ENCODE measurements at regions not wholly inside any gene's neighbourhood (a gene's known extent, or its start where the extent isn't known, plus 50 kb on each side); places are given as distances from the start of the nearest gene placed in this dataset.

GRCh38 chr7:3165681-3166580, 122.3 kb upstream of the CARD11 start:
- H3K18ac ChIP-seq (ENCODE audit: low read length), result no peak overlapping the region
- peak overlapping the region; percentile 56 for H2AK5ac ChIP-seq (ENCODE audit: low read length)
- H3K9ac ChIP-seq (ENCODE audit: low read length), result no peak overlapping the region
- H4K91ac ChIP-seq (ENCODE audit: low read depth, low read length), result no peak overlapping the region
- H3K27ac ChIP-seq (ENCODE audit: low read depth, low read length), result no peak overlapping the region
- H3K23ac ChIP-seq (ENCODE audit: low read length), result no peak overlapping the region
- no peaks in the 10 kb centered on the region for H3K27me3 ChIP-seq (ENCODE audit: insufficient read depth, low read length)
- no peak overlapping the region for H2BK12ac ChIP-seq (ENCODE audit: low read length)
- no peak for DNase-seq
- no peak overlapping the region for H2BK120ac ChIP-seq (ENCODE audit: insufficient read depth, low read length, poor library complexity)
- no peak overlapping the region for H3K4ac ChIP-seq (ENCODE audit: low read depth, low read length)
- H2BK5ac ChIP-seq (ENCODE audit: low read depth, low read length, poor library complexity), result no peak overlapping the region
- peaks cover 4 to 7% of the 10 kb centered on the region in 2 experiments for H3K4me1 ChIP-seq (ENCODE audit: control insufficient read depth in 1 of 2, insufficient read depth in 2 of 2, low read length in 2 of 2)
- no peak overlapping the region for H3K14ac ChIP-seq (ENCODE audit: low read length)
- WGBS (ENCODE audit: extremely low coverage, insufficient coverage, insufficient read length), result no CpG with 5 or more reads among the region's 21 CpGs
- H4K8ac ChIP-seq (ENCODE audit: low read depth, low read length), result no peak overlapping the region
- H2AFZ ChIP-seq (ENCODE audit: insufficient read depth, low read length, poor library complexity), result no peak overlapping the region
- no peak overlapping the region for H4K12ac ChIP-seq (ENCODE audit: low read depth, low read length)
- no peaks in the 10 kb centered on the region for H3K79me1 ChIP-seq (ENCODE audit: low read length)
- peaks cover 8% of the 10 kb centered on the region for H3K9me3 ChIP-seq (ENCODE audit: insufficient read depth, low read depth, low read length)
- H3K79me2 ChIP-seq (ENCODE audit: control insufficient read depth, insufficient read depth, low read length, poor library complexity), result no peaks in the 10 kb centered on the region
- no peaks in the 10 kb centered on the region for H3K36me3 ChIP-seq (ENCODE audit: control insufficient read depth in 1 of 2, insufficient read depth in 2 of 2, low read length in 2 of 2)
- no peak overlapping the region for H3K4me3 ChIP-seq (ENCODE audit: low read depth, low read length)
- no peak overlapping the region for H3K4me2 ChIP-seq (ENCODE audit: low read length)

DNA sequence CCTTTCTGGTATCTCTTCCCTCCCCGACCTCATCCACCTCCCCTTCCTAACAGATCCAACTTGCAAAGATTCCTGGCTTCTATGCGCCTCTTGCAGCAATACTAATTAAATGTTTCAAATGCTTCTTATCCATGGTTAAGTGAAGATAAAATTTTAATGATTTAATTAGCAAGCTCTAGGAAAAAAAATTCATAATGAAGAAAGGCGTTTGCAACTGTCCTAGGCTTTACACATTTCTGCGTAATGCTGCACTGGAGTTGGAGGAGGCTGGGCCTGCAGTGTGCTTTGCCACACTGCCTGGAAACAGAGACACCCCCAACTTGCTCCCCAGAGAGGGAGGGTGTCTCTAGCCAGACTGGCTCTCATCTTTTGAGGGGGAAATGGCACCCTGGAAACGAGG, 123.9 kb upstream of the CARD11 start:
- Histone ChIP-seq H3K79me1 (ENCODE audit: low read length) (no peaks in the 10 kb centered on the region), H2BK12ac (ENCODE audit: low read length) (no peak overlapping the region), H3K27ac (ENCODE audit: low read depth, low read length) (no peak overlapping the region), H3K79me2 (ENCODE audit: control insufficient read depth, insufficient read depth, low read length, poor library complexity) (no peaks in the 10 kb centered on the region), H3K14ac (ENCODE audit: low read length) (no peak overlapping the region), H3K23ac (ENCODE audit: low read length) (no peak overlapping the region), H3K9me3 (ENCODE audit: insufficient read depth, low read depth, low read length) (peaks cover 7% of the 10 kb centered on the region), H3K4me1 (ENCODE audit: control insufficient read depth in 1 of 2, insufficient read depth in 2 of 2, low read length in 2 of 2) (peaks cover 4 to 7% of the 10 kb centered on the region in 2 experiments), H3K4me2 (ENCODE audit: low read length) (no peak overlapping the region), H2AK5ac (ENCODE audit: low read length) (no peak overlapping the region), H4K8ac (ENCODE audit: low read depth, low read length) (no peak overlapping the region), H2BK120ac (ENCODE audit: insufficient read depth, low read length, poor library complexity) (no peak overlapping the region), H3K4me3 (ENCODE audit: low read depth, low read length) (no peak overlapping the region), H2AFZ (ENCODE audit: insufficient read depth, low read length, poor library complexity) (no peak overlapping the region), H4K91ac (ENCODE audit: low read depth, low read length) (no peak overlapping the region), H3K4ac (ENCODE audit: low read depth, low read length) (no peak overlapping the region), H4K12ac (ENCODE audit: low read depth, low read length) (no peak overlapping the region), H2BK5ac (ENCODE audit: low read depth, low read length, poor library complexity) (no peak overlapping the region), H3K18ac (ENCODE audit: low read length) (no peak overlapping the region), H3K27me3 (ENCODE audit: insufficient read depth, low read length) (no peaks in the 10 kb centered on the region), H3K9ac (ENCODE audit: low read length) (no peak overlapping the region), H3K36me3 (ENCODE audit: control insufficient read depth in 1 of 2, insufficient read depth in 2 of 2, low read length in 2 of 2) (no peaks in the 10 kb centered on the region)
- WGBS (ENCODE audit: extremely low coverage, insufficient coverage, insufficient read length), result no CpG with 5 or more reads among the region's 5 CpGs
- DNase-seq, result no peak

DNA sequence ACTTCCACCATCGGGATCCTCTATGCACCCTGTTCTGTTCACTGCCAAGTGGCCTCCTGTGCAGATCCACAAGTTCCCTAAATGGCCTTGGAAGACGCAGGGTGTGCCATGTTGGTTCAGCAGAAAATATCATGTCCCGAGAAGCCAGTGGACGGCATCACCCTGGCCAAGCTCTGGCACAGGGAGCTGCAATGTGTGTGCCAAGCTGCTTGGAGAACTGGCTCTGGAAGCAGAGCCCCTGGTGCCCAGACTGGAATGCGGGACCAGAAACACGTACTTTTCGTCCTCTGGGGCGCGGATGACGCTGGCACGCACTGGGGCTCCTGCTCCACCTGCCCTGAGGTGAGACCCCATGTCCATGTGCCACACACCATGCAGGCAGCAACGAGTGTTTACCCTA, 124.7 kb upstream of the CARD11 start:
- WGBS (ENCODE audit: extremely low coverage, insufficient coverage, insufficient read length), result no CpG with 5 or more reads among the region's 12 CpGs
- Histone ChIP-seq H3K79me2 (ENCODE audit: control insufficient read depth, insufficient read depth, low read length, poor library complexity) (no peaks in the 10 kb centered on the region), H3K27ac (ENCODE audit: low read depth, low read length) (no peak overlapping the region), H2BK120ac (ENCODE audit: insufficient read depth, low read length, poor library complexity) (no peak overlapping the region), H3K4me3 (ENCODE audit: low read depth, low read length) (no peak overlapping the region), H3K23ac (ENCODE audit: low read length) (no peak overlapping the region), H2AK5ac (ENCODE audit: low read length) (no peak overlapping the region), H2BK12ac (ENCODE audit: low read length) (no peak overlapping the region), H3K4me2 (ENCODE audit: low read length) (no peak overlapping the region), H3K27me3 (ENCODE audit: insufficient read depth, low read length) (no peaks in the 10 kb centered on the region), H3K18ac (ENCODE audit: low read length) (no peak overlapping the region), H3K9ac (ENCODE audit: low read length) (no peak overlapping the region), H3K79me1 (ENCODE audit: low read length) (no peaks in the 10 kb centered on the region), H4K12ac (ENCODE audit: low read depth, low read length) (no peak overlapping the region), H3K36me3 (ENCODE audit: control insufficient read depth in 1 of 2, insufficient read depth in 2 of 2, low read length in 2 of 2) (no peaks in the 10 kb centered on the region), H3K4ac (ENCODE audit: low read depth, low read length) (no peak overlapping the region), H2BK5ac (ENCODE audit: low read depth, low read length, poor library complexity) (no peak overlapping the region), H2AFZ (ENCODE audit: insufficient read depth, low read length, poor library complexity) (no peak overlapping the region), H3K9me3 (ENCODE audit: insufficient read depth, low read depth, low read length) (peaks cover under 1% of the 10 kb centered on the region), H3K14ac (ENCODE audit: low read length) (no peak overlapping the region), H3K4me1 (ENCODE audit: control insufficient read depth in 1 of 2, insufficient read depth in 2 of 2, low read length in 2 of 2) (peaks cover 4 to 7% of the 10 kb centered on the region in 2 experiments), H4K8ac (ENCODE audit: low read depth, low read length) (no peak overlapping the region), H4K91ac (ENCODE audit: low read depth, low read length) (no peak overlapping the region)
- DNase-seq, result no peak

DNA sequence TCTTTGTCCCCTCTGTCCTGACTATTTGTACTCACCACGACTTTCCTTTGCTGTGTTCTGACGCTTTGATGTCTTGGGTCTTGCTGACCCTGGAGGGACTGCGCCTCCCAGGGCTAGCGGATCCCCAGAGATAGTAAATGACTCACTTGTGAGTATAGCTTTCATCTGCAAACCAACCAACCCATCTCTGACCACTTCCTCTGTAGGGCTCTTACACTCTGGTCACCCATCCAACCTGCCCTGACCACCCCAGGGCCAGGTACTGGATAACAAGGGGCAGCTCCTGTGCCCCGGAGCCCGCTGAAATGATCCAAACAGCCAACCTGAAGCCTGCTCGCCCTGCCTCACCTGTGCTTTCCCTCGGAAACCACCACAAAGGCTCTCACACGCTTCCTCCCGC, 125.2 kb upstream of the CARD11 start:
- Histone ChIP-seq H3K4ac (ENCODE audit: low read depth, low read length) (no peak overlapping the region), H4K12ac (ENCODE audit: low read depth, low read length) (no peak overlapping the region), H3K18ac (ENCODE audit: low read length) (no peak overlapping the region), H3K27me3 (ENCODE audit: insufficient read depth, low read length) (no peaks in the 10 kb centered on the region), H2BK5ac (ENCODE audit: low read depth, low read length, poor library complexity) (no peak overlapping the region), H2AK5ac (ENCODE audit: low read length) (no peak overlapping the region), H3K4me1 (ENCODE audit: control insufficient read depth in 1 of 2, insufficient read depth in 2 of 2, low read length in 2 of 2) (peaks cover 4 to 7% of the 10 kb centered on the region in 2 experiments), H3K79me1 (ENCODE audit: low read length) (no peaks in the 10 kb centered on the region), H2BK120ac (ENCODE audit: insufficient read depth, low read length, poor library complexity) (no peak overlapping the region), H3K27ac (ENCODE audit: low read depth, low read length) (no peak overlapping the region), H3K9ac (ENCODE audit: low read length) (no peak overlapping the region), H3K4me3 (ENCODE audit: low read depth, low read length) (no peak overlapping the region), H3K4me2 (ENCODE audit: low read length) (no peak overlapping the region), H3K23ac (ENCODE audit: low read length) (no peak overlapping the region), H4K91ac (ENCODE audit: low read depth, low read length) (no peak overlapping the region), H3K79me2 (ENCODE audit: control insufficient read depth, insufficient read depth, low read length, poor library complexity) (no peaks in the 10 kb centered on the region), H3K36me3 (ENCODE audit: control insufficient read depth in 1 of 2, insufficient read depth in 2 of 2, low read length in 2 of 2) (no peaks in the 10 kb centered on the region), H2AFZ (ENCODE audit: insufficient read depth, low read length, poor library complexity) (no peak overlapping the region), H2BK12ac (ENCODE audit: low read length) (no peak overlapping the region), H4K8ac (ENCODE audit: low read depth, low read length) (no peak overlapping the region), H3K14ac (ENCODE audit: low read length) (no peak overlapping the region), H3K9me3 (ENCODE audit: insufficient read depth, low read depth, low read length) (no peaks in the 10 kb centered on the region)
- DNase-seq, result no peak
- no CpG with 5 or more reads among the region's 10 CpGs for WGBS (ENCODE audit: extremely low coverage, insufficient coverage, insufficient read length)

Data from trophoblast cell (in vitro differentiated cells and primary cell).